Neural cell (in vitro differentiated cells): ENCODE measurements at regions not wholly inside any gene's neighbourhood (a gene's known extent, or its start where the extent isn't known, plus 50 kb on each side); places are given as distances from the start of the nearest gene placed in this dataset.

ENCODE experiments used
- H2AFZ ChIP-seq: fragments of 200-600, 300-800 bp; sonication (generic), shearing (Covaris generic); 2 replicates; pipeline ENCODE4 v1.6.0; 2014; ENCODE audit warnings: low read depth, mild to moderate bottlenecking, antibody characterized with exemption, low read length, moderate library complexity
- H3F3A ChIP-seq: fragments of 200-600 bp; shearing (Covaris generic); 2 replicates; pipeline ENCODE4 v1.6.1; 2016; ENCODE audit warnings: mild to moderate bottlenecking, moderate library complexity, mixed read lengths, antibody characterized with exemption, low read length; ENCODE audit not compliant: insufficient read depth, poor library complexity, severe bottlenecking
- H3K27ac ChIP-seq: fragments of 200-600, 300-800 bp; sonication (generic), shearing (Covaris generic); 2 replicates; pipeline ENCODE4 v1.5.1; 2014; ENCODE audit warnings: mild to moderate bottlenecking, low read length, moderate library complexity
- H3K27me3 ChIP-seq: fragments of 300-800, 200-600 bp; sonication (generic), shearing (Covaris generic); 2 replicates; pipeline ENCODE4 v1.6.0; 2014; ENCODE audit warnings: mild to moderate bottlenecking, low read depth, low read length, moderate library complexity; ENCODE audit not compliant: insufficient read depth
- H3K36me3 ChIP-seq: fragments of 300-800, 200-600 bp; sonication (generic), shearing (Covaris generic); 2 replicates; pipeline ENCODE4 v1.5.1; 2014; ENCODE audit warnings: mild to moderate bottlenecking, antibody characterized with exemption, low read length, moderate library complexity; ENCODE audit not compliant: insufficient read depth
- H3K4me2 ChIP-seq: fragments of 300-800, 200-600 bp; sonication (generic), shearing (Covaris generic); 2 replicates; pipeline ENCODE4 v1.6.0; 2014; ENCODE audit warnings: mild to moderate bottlenecking, low read length
- H3K4me3 ChIP-seq: fragments of 300-800, 200-600 bp; sonication (generic), shearing (Covaris generic); 2 replicates; pipeline ENCODE4 v1.5.1; 2014; ENCODE audit warnings: mild to moderate bottlenecking, low read length, moderate library complexity
- H3K79me2 ChIP-seq: fragments of 200-600 bp; shearing (Covaris generic); replicated peaks from 2 replicates; pipeline ENCODE4 v1.6.0; 2014; ENCODE audit warnings: mild to moderate bottlenecking, low read length, moderate library complexity; ENCODE audit not compliant: insufficient read depth
- H3K9ac ChIP-seq: fragments of 300-800, 200-600 bp; sonication (generic), shearing (Covaris generic); 2 replicates; pipeline ENCODE4 v1.6.1; 2016; ENCODE audit warnings: mild to moderate bottlenecking, low read length, mixed read lengths
- H3K9me2 ChIP-seq: fragments of 200-600 bp; shearing (Covaris generic); 2 replicates; pipeline ENCODE4 v1.6.1; 2016; ENCODE audit warnings: mild to moderate bottlenecking, low read length, mixed read lengths; ENCODE audit not compliant: insufficient read depth
- H3K9me3 ChIP-seq: fragments of 200-600, 300-800 bp; sonication (generic), shearing (Covaris generic); 2 replicates; pipeline ENCODE4 v1.6.1; 2016; ENCODE audit warnings: mild to moderate bottlenecking, mixed run types, low read length, moderate library complexity, mixed read lengths
- H4K20me1 ChIP-seq: fragments of 200-600 bp; shearing (Covaris generic); 2 replicates; pipeline ENCODE4 v1.6.1; 2016; ENCODE audit warnings: mild to moderate bottlenecking, mixed run types; ENCODE audit not compliant: insufficient read depth
- CTCF ChIP-seq: fragments of 450-650 bp; IDR thresholded peaks from 2 replicates; pipeline ENCODE4 v1.5.1; 2014; ENCODE audit warnings: antibody characterized with exemption, mild to moderate bottlenecking, moderate library complexity; ENCODE audit not compliant: poor library complexity, severe bottlenecking
- EP300 ChIP-seq: fragments of 450-650 bp; conservative IDR thresholded peaks from 2 replicates; pipeline ENCODE4 v1.6.1; 2014; ENCODE audit warnings: antibody characterized with exemption, mild to moderate bottlenecking, moderate library complexity; ENCODE audit not compliant: poor library complexity, severe bottlenecking
- EZH2 ChIP-seq: fragments of 200-600, 300-800 bp; shearing (Covaris generic), sonication (generic); IDR thresholded peaks from 2 replicates; pipeline ENCODE4 v1.6.1; 2014; ENCODE audit warnings: antibody characterized with exemption, low read length, borderline replicate concordance, mild to moderate bottlenecking; ENCODE audit not compliant: insufficient read depth, poor library complexity, severe bottlenecking
- MXI1 ChIP-seq: fragments of 450-650 bp; conservative IDR thresholded peaks from 2 replicates; pipeline ENCODE4 v1.6.1; 2014; ENCODE audit warnings: antibody characterized with exemption, mild to moderate bottlenecking; ENCODE audit not compliant: poor library complexity, severe bottlenecking
- POLR2AphosphoS5 ChIP-seq: IDR thresholded peaks from 2 replicates; pipeline ENCODE4 v1.6.1; 2012
- RAD21 ChIP-seq: fragments of 450-650 bp; conservative IDR thresholded peaks from 2 replicates; pipeline ENCODE4 v1.6.1; 2014; ENCODE audit warnings: antibody characterized with exemption, mild to moderate bottlenecking, moderate library complexity
- REST ChIP-seq: IDR thresholded peaks from 2 replicates; pipeline ENCODE4 v1.6.1; 2012; ENCODE audit warnings: borderline replicate concordance
- SMC3 ChIP-seq: fragments of 450-650 bp; conservative IDR thresholded peaks from 2 replicates; pipeline ENCODE4 v1.6.1; 2014; ENCODE audit warnings: antibody characterized with exemption, mild to moderate bottlenecking, moderate library complexity; ENCODE audit not compliant: poor library complexity
- TAF1 ChIP-seq: IDR thresholded peaks from 2 replicates; pipeline ENCODE4 v1.6.1; 2012; ENCODE audit warnings: low read depth

- Histone ChIP-seq H3K9me3 (no peaks in the 10 kb centered on the region), H3K27me3 (no peaks in the 10 kb centered on the region), H3K9me2 (no peaks in the 10 kb centered on the region), H3K9ac (no peak overlapping the region), H3K36me3 (no peaks in the 10 kb centered on the region), H3K4me2 (no peak overlapping the region), H3K27ac (no peak overlapping the region), H3F3A (no peaks in the 10 kb centered on the region), H3K79me2 (no peaks in the 10 kb centered on the region), H2AFZ (no peak overlapping the region), H4K20me1 (no peaks in the 10 kb centered on the region), H3K4me3 (no peak overlapping the region)
- no peak for TF ChIP-seq REST
- TF ChIP-seq MXI1, result no peak
- no peak for TF ChIP-seq POLR2AphosphoS5
- TF ChIP-seq EP300, result no peak
- TF ChIP-seq RAD21, result no peak
- TF ChIP-seq TAF1, result no peak
- TF ChIP-seq CTCF, result no peak
Measured at GRCh38 chr9:129270903-129271431, 92.9 kb upstream of the IER5L start.

GRCh38 chr9:129270205-129270604 is 92.1 kb upstream of the IER5L start:
- no peak overlapping the region for H3K27ac ChIP-seq
- H3K79me2 ChIP-seq, result no peaks in the 10 kb centered on the region
- H3K4me3 ChIP-seq, result no peak overlapping the region
- no peaks in the 10 kb centered on the region for H3K27me3 ChIP-seq
- no peaks in the 10 kb centered on the region for H3K36me3 ChIP-seq
- H3K4me2 ChIP-seq, result no peak overlapping the region
- no peaks in the 10 kb centered on the region for H4K20me1 ChIP-seq
- H2AFZ ChIP-seq, result no peak overlapping the region
- no peaks in the 10 kb centered on the region for H3F3A ChIP-seq
- no peaks in the 10 kb centered on the region for H3K9me3 ChIP-seq
- no peak for TF ChIP-seq REST
- no peak for TF ChIP-seq EP300
- TF ChIP-seq EZH2, result no peak
- no peak for TF ChIP-seq RAD21
- no peak for TF ChIP-seq POLR2AphosphoS5
- no peak for TF ChIP-seq MXI1
- TF ChIP-seq TAF1, result no peak
- no peak for TF ChIP-seq CTCF
- no peak for TF ChIP-seq SMC3
- H3K9ac ChIP-seq, result no peak overlapping the region
- no peaks in the 10 kb centered on the region for H3K9me2 ChIP-seq
